GM19240 (cell line): ENCODE measurements at regions not wholly inside any gene's neighbourhood (a gene's known extent, or its start where the extent isn't known, plus 50 kb on each side); places are given as distances from the start of the nearest gene placed in this dataset.
"Not testable (repeated sequence)": the region's sequence is repeated elsewhere in the genome, so short reads cannot be mapped to it uniquely, and the experiment has no call there.

Experiments
- DNase-seq: peaks from one replicate; pipeline ENCODE4 v3.0.0; 2011; ENCODE audit warnings: low spot score; ENCODE audit not compliant: insufficient read length

- DNase-seq = no peak
These were observed 598.9 kb upstream of the LINC00305 start for GRCh38 chr18:64747803-64748202.

GRCh38 chr18:64742898-64743297 lies 594.0 kb upstream of the LINC00305 start:
- no peak for DNase-seq

- DNase-seq = no peak
These were observed 585.2 kb upstream of the LINC00305 start for GRCh38 chr18:64734063-64734462.

GRCh38 chr18:64725657-64726056 lies 576.8 kb upstream of the LINC00305 start:
- DNase-seq = not testable (repeated sequence)

GRCh38 chr18:64720781-64721464 lies 572.0 kb upstream of the LINC00305 start:
- no peak for DNase-seq

GRCh38 chr18:64718808-64719207 lies 569.9 kb upstream of the LINC00305 start:
- no peak for DNase-seq

- no peak for DNase-seq
These were observed 568.1 kb upstream of the LINC00305 start for GRCh38 chr18:64717026-64717425.

GRCh38 chr18:64714086-64714485 lies 565.2 kb upstream of the LINC00305 start:
- no peak for DNase-seq

GRCh38 chr18:64713284-64713683 lies 564.4 kb upstream of the LINC00305 start:
- DNase-seq = no peak

- no peak for DNase-seq
These were observed 563.1 kb upstream of the LINC00305 start for GRCh38 chr18:64712035-64712434.

GRCh38 chr18:64710105-64710861 lies 561.4 kb upstream of the LINC00305 start:
- no peak for DNase-seq

- no peak for DNase-seq
These were observed 558.2 kb upstream of the LINC00305 start for GRCh38 chr18:64707052-64707451.

- DNase-seq = no peak
These were observed 550.2 kb upstream of the LINC00305 start for GRCh38 chr18:64699081-64699480.

- DNase-seq = no peak
These were observed 547.1 kb upstream of the LINC00305 start for GRCh38 chr18:64695851-64696553.

GRCh38 chr18:64693766-64694165 lies 544.9 kb upstream of the LINC00305 start:
- no peak for DNase-seq

- no peak for DNase-seq
These were observed 543.9 kb upstream of the LINC00305 start for GRCh38 chr18:64692826-64693225.

- DNase-seq = no peak
These were observed 530.2 kb upstream of the LINC00305 start for GRCh38 chr18:64679121-64679520.

- no peak for DNase-seq
These were observed 529.2 kb upstream of the LINC00305 start for GRCh38 chr18:64678048-64678447.

GRCh38 chr18:64674694-64675093 lies 525.8 kb upstream of the LINC00305 start:
- DNase-seq = no peak

- not testable (repeated sequence) for DNase-seq
These were observed 522.4 kb upstream of the LINC00305 start for GRCh38 chr18:64671293-64671692.

GRCh38 chr18:64668461-64668962 lies 519.6 kb upstream of the LINC00305 start:
- DNase-seq = no peak

- no peak for DNase-seq
These were observed 514.2 kb upstream of the LINC00305 start for GRCh38 chr18:64663086-64663485.
